IMR-90 (cell line): ENCODE measurements at regions not wholly inside any gene's neighbourhood (a gene's known extent, or its start where the extent isn't known, plus 50 kb on each side); places are given as distances from the start of the nearest gene placed in this dataset.
"Not testable (repeated sequence)": the region's sequence is repeated elsewhere in the genome, so short reads cannot be mapped to it uniquely, and the experiment has no call there.

Experiments
- ATAC-seq: fragments of 200-7000 bp; cut with Tn5 transposase; 2 replicates; pipeline ENCODE4 v1.9.1; 2020; ENCODE audit warnings: low read depth, mild to moderate bottlenecking, moderate library complexity
- BruUV-seq: library from RNA; stranded (reverse); fragments of 400-500 nt; replicated peaks from 2 replicates; lab custom pipeline; 2021; lab: Mats Ljungman, UMichigan
- CTCF ChIA-PET: fragments of 300-600 bp; formaldehyde crosslinking; extraction: SDS; loops from one replicate; lab custom pipeline; 2021; ENCODE audit warnings: antibody characterized with exemption; lab: Yijun Ruan, JAX
- POLR2A ChIA-PET: fragments of 300-600 bp; sonication (Branson Sonifier 250); formaldehyde crosslinking; loops from one replicate; lab custom pipeline; 2022; ENCODE audit warnings: antibody characterized with exemption; ENCODE audit not compliant: unreplicated experiment; lab: Charles Lee
- DNase-seq: peaks from one replicate; pipeline ENCODE4 v3.0.0; 2013
- H2AFZ ChIP-seq: replicated peaks from 2 replicates; pipeline ENCODE3; 2013; ENCODE audit warnings: low read length, mild to moderate bottlenecking; ENCODE audit not compliant: poor library complexity
- H2AK5ac ChIP-seq: 2 replicates; pipeline ENCODE4 v1.6.1; 2013; ENCODE audit warnings: low read depth, low read length, inconsistent platforms
- H2AK9ac ChIP-seq: replicated peaks from 2 replicates; pipeline ENCODE3; 2013; ENCODE audit warnings: mild to moderate bottlenecking, low read depth, low read length, moderate library complexity; ENCODE audit not compliant: poor library complexity
- H2BK120ac ChIP-seq: 2 replicates; pipeline ENCODE4 v1.6.1; 2013; ENCODE audit warnings: low read depth, low read length, inconsistent platforms
- H2BK15ac ChIP-seq: 3 replicates; pipeline ENCODE4 v1.6.1; 2013; ENCODE audit warnings: low read depth, low read length, inconsistent platforms
- H2BK20ac ChIP-seq: 2 replicates; pipeline ENCODE4 v1.6.1; 2013; ENCODE audit warnings: low read depth, mild to moderate bottlenecking, inconsistent platforms, low read length, moderate library complexity
- H2BK5ac ChIP-seq: 2 replicates; pipeline ENCODE4 v1.6.1; 2013; ENCODE audit warnings: mild to moderate bottlenecking, low read depth, low read length, inconsistent platforms; ENCODE audit not compliant: poor library complexity, severe bottlenecking
- H3K14ac ChIP-seq: replicated peaks from 2 replicates; pipeline ENCODE4 v1.6.1; 2013; ENCODE audit warnings: low read depth, low read length, inconsistent platforms
- H3K18ac ChIP-seq: 2 replicates; pipeline ENCODE4 v1.6.1; 2013; ENCODE audit warnings: low read depth, low read length, control low read depth
- H3K23ac ChIP-seq: 2 replicates; pipeline ENCODE4 v1.6.1; 2013; ENCODE audit warnings: low read depth, low read length, inconsistent platforms
- H3K27ac ChIP-seq: 2 replicates; pipeline ENCODE4 v1.5.1; 2013; ENCODE audit warnings: mild to moderate bottlenecking, control low read depth, low read length; ENCODE audit not compliant: insufficient read depth
- H3K27me3 ChIP-seq: 2 replicates; pipeline ENCODE4 v1.6.1; 2013; ENCODE audit warnings: low read length; ENCODE audit not compliant: control insufficient read depth, insufficient read depth
- H3K36me3 ChIP-seq: 2 replicates; pipeline ENCODE4 v1.6.1; 2013; ENCODE audit warnings: low read length, mixed read lengths; ENCODE audit not compliant: control insufficient read depth, insufficient read depth
- H3K4ac ChIP-seq: 2 replicates; pipeline ENCODE4 v1.6.1; 2013; ENCODE audit warnings: low read depth, low read length, inconsistent platforms
- H3K4me1 ChIP-seq: 2 replicates; pipeline ENCODE4 v1.6.1; 2013; ENCODE audit warnings: low read length, mixed read lengths; ENCODE audit not compliant: control insufficient read depth, insufficient read depth
- H3K4me2 ChIP-seq: 2 replicates; pipeline ENCODE4 v1.6.1; 2013; ENCODE audit warnings: low read depth, mild to moderate bottlenecking, control low read depth, low read length, moderate library complexity
- H3K4me3 ChIP-seq: 2 replicates; pipeline ENCODE4 v1.5.1; 2013; ENCODE audit warnings: low read depth, mild to moderate bottlenecking, control low read depth, low read length, moderate library complexity; ENCODE audit not compliant: insufficient read depth
- H3K56ac ChIP-seq: 2 replicates; pipeline ENCODE4 v1.6.1; 2013; ENCODE audit warnings: low read length, inconsistent platforms; ENCODE audit not compliant: insufficient read depth; ENCODE audit errors: extremely low read depth
- H3K79me1 ChIP-seq, 2 experiments: 2 replicates each; pipeline ENCODE4 v1.6.1; 2013; ENCODE audit warnings: low read length in 2 of 2, inconsistent platforms in 1 of 2, low read depth in 1 of 2
- H3K9ac ChIP-seq: 2 replicates; pipeline ENCODE4 v1.6.1; 2013; ENCODE audit warnings: low read depth, low read length, control low read depth
- H3K9me1 ChIP-seq: 2 replicates; pipeline ENCODE4 v1.6.1; 2013; ENCODE audit warnings: low read length, inconsistent platforms; ENCODE audit not compliant: insufficient read depth
- H3K9me3 ChIP-seq: 2 replicates; pipeline ENCODE4 v1.6.1; 2013; ENCODE audit warnings: low read length; ENCODE audit not compliant: control insufficient read depth, insufficient read depth
- H4K20me1 ChIP-seq: 2 replicates; pipeline ENCODE4 v1.6.1; 2013; ENCODE audit warnings: low read length, inconsistent platforms; ENCODE audit not compliant: insufficient read depth
- H4K5ac ChIP-seq: 2 replicates; pipeline ENCODE4 v1.6.1; 2013; ENCODE audit warnings: mild to moderate bottlenecking, low read depth, low read length, control low read depth
- H4K8ac ChIP-seq, 2 experiments: 2 replicates each; pipeline ENCODE4 v1.6.1; 2013; ENCODE audit warnings: low read depth in 2 of 2, low read length in 2 of 2, control low read depth in 1 of 2, inconsistent platforms in 1 of 2
- H4K91ac ChIP-seq: 2 replicates; pipeline ENCODE4 v1.6.1; 2013; ENCODE audit warnings: low read depth, low read length, inconsistent platforms; ENCODE audit not compliant: insufficient read depth
- WGBS, 2 experiments: methylation state at CpG; one replicate each; pipeline versions ENCODE4 v1.1.5 to v1.1.7; 2013; ENCODE audit warnings: missing lambda C conversion rate in 2 of 2; ENCODE audit not compliant: insufficient read length in 1 of 2; ENCODE audit errors: extremely low coverage in 2 of 2; 5-methylcytosine and 5-hydroxymethylcytosine counted together
- dilution Hi-C: fragments of 300-500 bp; cut with HindIII; formaldehyde crosslinking; loops from one replicate; pipeline ENCODE4 v1.14.3; 2018; ENCODE audit warnings: low sequenced_read_pairs; ENCODE audit not compliant: unreplicated experiment
- in situ Hi-C: fragments of 300-500 bp; cut with MboI; formaldehyde crosslinking; loops from 3 replicates; pipeline ENCODE4 v1.14.3; 2019; ENCODE audit warnings: low sequenced_read_pairs, inconsistent platforms, mixed read lengths
- intact Hi-C: fragments of 100-400 bp; cut with micrococcal nuclease; formaldehyde crosslinking; loops from 2 replicates; pipeline ENCODE4 v1.10.0; 2022

DNA sequence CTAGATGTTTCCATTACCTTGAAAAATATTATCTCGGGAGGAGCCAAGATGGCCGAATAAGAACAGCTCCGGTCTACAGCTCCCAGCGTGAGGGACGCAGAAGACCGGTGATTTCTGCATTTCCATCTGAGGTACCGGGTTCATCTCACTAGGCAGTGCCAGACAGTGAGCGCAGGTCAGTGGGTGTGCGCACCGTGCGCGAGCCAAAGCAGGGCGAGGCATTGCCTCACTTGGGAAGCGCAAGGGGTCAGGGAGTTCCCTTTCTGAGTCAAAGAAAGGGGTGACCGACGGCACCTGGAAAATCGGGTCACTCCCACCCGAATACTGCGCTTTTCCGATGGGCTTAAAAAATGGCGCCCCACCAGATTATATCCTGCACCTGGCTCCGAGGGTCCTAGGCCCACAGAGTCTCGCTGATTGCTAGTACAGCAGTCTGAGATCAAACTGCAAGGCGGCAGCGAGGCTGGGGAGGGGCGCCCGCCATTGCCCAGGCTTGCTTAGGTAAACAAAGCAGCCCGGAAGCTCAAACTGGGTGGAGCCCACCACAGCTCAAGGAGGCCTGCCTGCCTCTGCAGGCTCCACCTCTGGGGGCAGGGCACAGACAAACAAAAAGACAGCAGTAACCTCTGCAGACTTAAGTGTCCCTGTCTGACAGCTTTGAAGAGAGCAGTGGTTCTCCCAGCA lies 367.8 kb downstream of the NR2F1-AS1 start:
- H3K18ac ChIP-seq, H3K9me1 ChIP-seq, H3K27ac ChIP-seq, H2BK120ac ChIP-seq, H3K23ac ChIP-seq, H2BK5ac ChIP-seq, H4K5ac ChIP-seq, DNase-seq, H2AK9ac ChIP-seq, H4K91ac ChIP-seq, in situ Hi-C loops, H2BK20ac ChIP-seq, POLR2A ChIA-PET, H3K9me3 ChIP-seq, H3K36me3 ChIP-seq, H3K4ac ChIP-seq, H4K8ac ChIP-seq, H4K20me1 ChIP-seq, H3K9ac ChIP-seq, H2BK15ac ChIP-seq, H2AK5ac ChIP-seq, H3K4me2 ChIP-seq, H3K4me3 ChIP-seq, CTCF ChIA-PET, H3K56ac ChIP-seq, dilution Hi-C loops, H2AFZ ChIP-seq, BruUV-seq, ATAC-seq, H3K27me3 ChIP-seq, H3K79me1 ChIP-seq, H3K4me1 ChIP-seq, H3K14ac ChIP-seq, intact Hi-C loops: not testable (repeated sequence)
- WGBS, 2 experiments = no CpG with 5 or more reads among the region's 28 CpGs
